ENCODE measurements at regions not wholly inside any gene's neighbourhood (a gene's known extent, or its start where the extent isn't known, plus 50 kb on each side); places are given as distances from the start of the nearest gene placed in this dataset.
"Not testable (repeated sequence)": the region's sequence is repeated elsewhere in the genome, so short reads cannot be mapped to it uniquely, and the experiment has no call there.

GRCh38 chr13:90798381-90798780, 549.1 kb upstream of the MIR17HG start:
- no peak for DNase-seq

- no peak for DNase-seq
Measured at GRCh38 chr13:90800082-90800746, 547.3 kb upstream of the MIR17HG start.

- DNase-seq: no peak
Measured at GRCh38 chr13:90801621-90802020, 545.9 kb upstream of the MIR17HG start.

GRCh38 chr13:90803210-90803609, 544.3 kb upstream of the MIR17HG start:
- no peak for DNase-seq

- no peak for DNase-seq
Measured at GRCh38 chr13:90806016-90806615, 541.4 kb upstream of the MIR17HG start.

- DNase-seq: peak; percentile 43
Measured at GRCh38 chr13:90806892-90807291, 540.6 kb upstream of the MIR17HG start.

- no peak for DNase-seq
Measured at GRCh38 chr13:90808838-90809237, 538.6 kb upstream of the MIR17HG start.

- DNase-seq: no peak
Measured at GRCh38 chr13:90824032-90824431, 523.5 kb upstream of the MIR17HG start.

- DNase-seq: no peak
Measured at GRCh38 chr13:90826688-90827087, 520.8 kb upstream of the MIR17HG start.

- DNase-seq: no peak
Measured at GRCh38 chr13:90830782-90831181, 516.7 kb upstream of the MIR17HG start.

GRCh38 chr13:90833951-90834350, 513.5 kb upstream of the MIR17HG start:
- DNase-seq: no peak

GRCh38 chr13:90834700-90835099, 512.8 kb upstream of the MIR17HG start:
- DNase-seq: no peak

GRCh38 chr13:90835826-90836225, 511.7 kb upstream of the MIR17HG start:
- no peak for DNase-seq

- no peak for DNase-seq
Measured at GRCh38 chr13:90838317-90838960, 509.0 kb upstream of the MIR17HG start.

- DNase-seq: no peak
Measured at GRCh38 chr13:90839061-90839460, 508.4 kb upstream of the MIR17HG start.

- DNase-seq: no peak
Measured at GRCh38 chr13:90846936-90847335, 500.6 kb upstream of the MIR17HG start.

GRCh38 chr13:90853666-90854065, 493.8 kb upstream of the MIR17HG start:
- not testable (repeated sequence) for DNase-seq

- no peak for DNase-seq
Measured at GRCh38 chr13:90857921-90858320, 489.6 kb upstream of the MIR17HG start.

GRCh38 chr13:90866006-90866405, 481.5 kb upstream of the MIR17HG start:
- no peak for DNase-seq

- DNase-seq: peak; percentile 52
Measured at GRCh38 chr13:90867336-90867683, 480.2 kb upstream of the MIR17HG start.

- no peak for DNase-seq
Measured at GRCh38 chr13:90868321-90868920, 479.1 kb upstream of the MIR17HG start.

- DNase-seq: no peak
Measured at GRCh38 chr13:90869580-90869979, 477.9 kb upstream of the MIR17HG start.

- no peak for DNase-seq
Measured at GRCh38 chr13:90872491-90873025, 474.9 kb upstream of the MIR17HG start.

- DNase-seq: no peak
Measured at GRCh38 chr13:90880790-90881189, 466.7 kb upstream of the MIR17HG start.

All from right forelimb (tissue), 1 donor.